ENCODE measurements at regions not wholly inside any gene's neighbourhood (a gene's known extent, or its start where the extent isn't known, plus 50 kb on each side); places are given as distances from the start of the nearest gene placed in this dataset.
"Not testable (repeated sequence)": the region's sequence is repeated elsewhere in the genome, so short reads cannot be mapped to it uniquely, and the experiment has no call there.

GRCh38 chr14:89104171-89104817, 279.8 kb downstream of the TTC8 start:
- H3K4me3 ChIP-seq (ENCODE audit: low read depth, low read length); H3K27me3 ChIP-seq (ENCODE audit: control insufficient read depth, insufficient read depth, low read length); DNase-seq (ENCODE audit: low read depth in 4 of 6, low spot score in 6 of 6); H3K4me1 ChIP-seq (ENCODE audit: control insufficient read depth, insufficient read depth, low read length); H3K36me3 ChIP-seq (ENCODE audit: control insufficient read depth, insufficient read depth, low read length); H3K27ac ChIP-seq (ENCODE audit: low read depth, low read length); H3K9me3 ChIP-seq (ENCODE audit: control insufficient read depth, insufficient read depth, low read length): not testable (repeated sequence)
- 93% methylated on average over 7 of the region's 10 CpGs for WGBS (ENCODE audit: insufficient coverage)

GRCh38 chr14:89104861-89105260, 280.4 kb downstream of the TTC8 start:
- H3K4me1 ChIP-seq (ENCODE audit: control insufficient read depth, insufficient read depth, low read length); H3K9me3 ChIP-seq (ENCODE audit: control insufficient read depth, insufficient read depth, low read length); H3K36me3 ChIP-seq (ENCODE audit: control insufficient read depth, insufficient read depth, low read length); H3K27ac ChIP-seq (ENCODE audit: low read depth, low read length); DNase-seq (ENCODE audit: low read depth in 4 of 6, low spot score in 6 of 6); H3K4me3 ChIP-seq (ENCODE audit: low read depth, low read length); H3K27me3 ChIP-seq (ENCODE audit: control insufficient read depth, insufficient read depth, low read length): not testable (repeated sequence)
- 92% methylated on average over 4 of the region's 4 CpGs for WGBS (ENCODE audit: insufficient coverage)
